Kidney (tissue), 13 donors: ENCODE measurements at regions not wholly inside any gene's neighbourhood (a gene's known extent, or its start where the extent isn't known, plus 50 kb on each side); places are given as distances from the start of the nearest gene placed in this dataset.

Source experiments
- DNase-seq, 5 donors: peaks; one replicate each; pipeline ENCODE4 v3.0.0-alpha.2; 2013 to 2020
- FAIRE-seq: peaks from 2 replicates; lab custom pipeline; 2012; peaks lifted over from hg19 to GRCh38; lab: Jason Lieb, UNC
- H3K27ac ChIP-seq, 2 donors: one replicate each; pipeline ENCODE4 v1.7.0; 2013; ENCODE audit warnings: low read depth in 2 of 2, low read length in 2 of 2, inconsistent platforms in 1 of 2
- H3K27me3 ChIP-seq: one replicate; pipeline ENCODE4 v1.7.1; 2013; ENCODE audit warnings: low read length, inconsistent platforms; ENCODE audit not compliant: control insufficient read depth, insufficient read depth
- H3K36me3 ChIP-seq, 3 donors: one replicate each; pipeline versions ENCODE4 v1.7.0 to v1.7.1; 2013; ENCODE audit warnings: low read length in 3 of 3, control low read depth in 1 of 3, inconsistent platforms in 1 of 3; ENCODE audit not compliant: insufficient read depth in 3 of 3, control insufficient read depth in 2 of 3
- H3K4me1 ChIP-seq, 3 donors: one replicate each; pipeline versions ENCODE4 v1.7.0 to v1.7.1; 2013; ENCODE audit warnings: low read length in 3 of 3, inconsistent platforms in 1 of 3, low read depth in 1 of 3; ENCODE audit not compliant: control insufficient read depth in 2 of 3, insufficient read depth in 2 of 3
- H3K4me3 ChIP-seq, 3 donors: one replicate each; pipeline versions ENCODE4 v1.7.0 to v1.8.1; 2013; ENCODE audit warnings: low read length in 3 of 3, control low read depth in 1 of 3, inconsistent platforms in 1 of 3
- H3K9ac ChIP-seq, 3 donors: one replicate each; pipeline versions ENCODE4 v1.7.0 to v1.7.1; 2013; ENCODE audit warnings: low read length in 3 of 3, control low read depth in 1 of 3, inconsistent platforms in 1 of 3
- H3K9me3 ChIP-seq, 3 donors: one replicate each; pipeline versions ENCODE4 v1.7.0 to v1.7.1; 2013; ENCODE audit warnings: low read length in 3 of 3, control low read depth in 1 of 3, inconsistent platforms in 1 of 3; ENCODE audit not compliant: control insufficient read depth in 2 of 3, insufficient read depth in 1 of 3
- CTCF ChIP-seq: IDR thresholded peaks from 3 replicates; pipeline ENCODE4 v1.5.1; 2012; ENCODE audit warnings: mild to moderate bottlenecking, moderate library complexity, borderline replicate concordance; ENCODE audit not compliant: insufficient read depth; ENCODE audit errors: extremely low read depth
- intact Hi-C: fragments of 100-400 bp; cut with DNase I; formaldehyde crosslinking; loops from one replicate; pipeline ENCODE4 v1.11.1; 2022
- donor health status: control.
- donor health status: control.
- donor health status: control.
- donor health status: control.
- donor health status: control.
- donor health status: DM: yes; HTN: yes; CAD: no.
- donor health status: Normal renal cell carcinoma (clear cell type).

- Histone ChIP-seq H3K4me3 (no peak overlapping the region), H3K9ac (no peak overlapping the region), H3K9me3 (no peaks in the 10 kb centered on the region), H3K4me1 (no peaks in the 10 kb centered on the region), H3K27me3 (no peaks in the 10 kb centered on the region), H3K36me3 (no peaks in the 10 kb centered on the region), H3K27ac (no peak overlapping the region)
- no peak for TF ChIP-seq CTCF
- no peak for DNase-seq
- intact Hi-C loops: no loop called here
- no peak for FAIRE-seq
These were observed 535.5 kb downstream of the XIRP2 start for GRCh38 chr2:167423731-167424130.

- FAIRE-seq (no peak), DNase-seq (peak in 2 of 5 donors; percentile 46 to 82)
- no peak overlapping the region for H3K9ac ChIP-seq
- intact Hi-C loops: no loop called here
- no peaks in the 10 kb centered on the region for H3K4me1 ChIP-seq
- H3K9me3 ChIP-seq: no peaks in the 10 kb centered on the region
- H3K27ac ChIP-seq: no peak overlapping the region
- TF ChIP-seq CTCF: no peak
- no peaks in the 10 kb centered on the region for H3K27me3 ChIP-seq
- no peak overlapping the region for H3K4me3 ChIP-seq
- no peaks in the 10 kb centered on the region for H3K36me3 ChIP-seq
These were observed 531.9 kb downstream of the XIRP2 start for GRCh38 chr2:167420211-167420610.

- no peak overlapping the region for H3K27ac ChIP-seq
- H3K9me3 ChIP-seq: peaks cover 0 to 2% (median 0%) of the 10 kb centered on the region in 3 donors
- DNase-seq (no peak), FAIRE-seq (no peak)
- H3K4me1 ChIP-seq: no peaks in the 10 kb centered on the region
- no peak overlapping the region for H3K4me3 ChIP-seq
- intact Hi-C loops: no loop called here
- TF ChIP-seq CTCF: no peak
- no peaks in the 10 kb centered on the region for H3K36me3 ChIP-seq
- H3K27me3 ChIP-seq: no peaks in the 10 kb centered on the region
- no peak overlapping the region for H3K9ac ChIP-seq
These were observed 526.8 kb downstream of the XIRP2 start for GRCh38 chr2:167415068-167415467.

- Histone ChIP-seq H3K27me3 (no peaks in the 10 kb centered on the region), H3K36me3 (no peaks in the 10 kb centered on the region), H3K27ac (no peak overlapping the region), H3K4me3 (no peak overlapping the region), H3K9me3 (peaks cover 0 to 2% (median 0%) of the 10 kb centered on the region in 3 donors), H3K4me1 (no peaks in the 10 kb centered on the region), H3K9ac (no peak overlapping the region)
- FAIRE-seq: no peak
- intact Hi-C loops: no loop called here
- TF ChIP-seq CTCF: no peak
- DNase-seq: no peak
These were observed 523.1 kb downstream of the XIRP2 start for GRCh38 chr2:167411367-167411766.
